ENCODE measurements at regions not wholly inside any gene's neighbourhood (a gene's known extent, or its start where the extent isn't known, plus 50 kb on each side); places are given as distances from the start of the nearest gene placed in this dataset.
"Not testable (repeated sequence)": the region's sequence is repeated elsewhere in the genome, so short reads cannot be mapped to it uniquely, and the experiment has no call there.

DNA sequence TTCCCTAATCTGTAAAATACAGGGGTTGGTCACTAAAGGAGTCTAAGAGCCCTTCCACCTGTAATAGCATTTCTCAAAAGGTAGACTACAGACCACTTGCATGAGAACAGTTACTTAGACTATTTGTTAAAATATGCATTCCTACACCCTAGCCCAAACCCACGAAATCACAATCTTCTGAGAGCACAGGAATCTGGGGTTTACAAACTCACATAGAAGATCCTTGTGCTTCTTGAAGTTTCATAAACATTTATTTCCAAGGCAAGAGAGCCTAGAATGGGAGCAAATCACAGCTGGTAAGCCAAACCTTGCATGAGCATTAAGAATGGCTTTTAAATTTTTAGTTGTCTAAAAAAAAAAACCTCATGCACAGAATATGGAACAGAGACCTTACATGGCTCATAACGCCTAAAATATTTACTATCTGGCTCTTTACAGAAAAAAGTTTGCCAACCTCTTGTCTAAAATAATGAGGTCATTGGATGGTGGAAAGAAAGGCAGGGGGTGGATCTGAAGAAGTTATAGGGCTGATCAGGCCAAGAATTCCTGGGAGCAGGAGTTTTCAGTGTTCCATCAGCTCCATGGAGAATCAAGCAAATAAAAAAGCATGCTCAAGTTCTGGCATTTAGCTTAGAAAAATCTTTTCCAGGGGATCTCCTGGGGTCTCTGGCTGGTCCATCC, 133.4 kb downstream of the CCDC34 start:
- no peak overlapping the region for H3K4me3 Mint-ChIP-seq
- no peaks in the 10 kb centered on the region; the same call in 1 of the 2 replicates for H3K27me3 Mint-ChIP-seq (ENCODE audit: insufficient read depth)
- H3K27ac Mint-ChIP-seq: no peak overlapping the region
- no peak for DNase-seq
- peaks cover 30% of the 10 kb centered on the region for H3K4me1 Mint-ChIP-seq (ENCODE audit: low read depth)
- H3K9me3 Mint-ChIP-seq: no peaks in the 10 kb centered on the region
- no peaks in the 10 kb centered on the region for H3K36me3 Mint-ChIP-seq (ENCODE audit: low read depth)
- TF ChIP-seq, protein P1, sequence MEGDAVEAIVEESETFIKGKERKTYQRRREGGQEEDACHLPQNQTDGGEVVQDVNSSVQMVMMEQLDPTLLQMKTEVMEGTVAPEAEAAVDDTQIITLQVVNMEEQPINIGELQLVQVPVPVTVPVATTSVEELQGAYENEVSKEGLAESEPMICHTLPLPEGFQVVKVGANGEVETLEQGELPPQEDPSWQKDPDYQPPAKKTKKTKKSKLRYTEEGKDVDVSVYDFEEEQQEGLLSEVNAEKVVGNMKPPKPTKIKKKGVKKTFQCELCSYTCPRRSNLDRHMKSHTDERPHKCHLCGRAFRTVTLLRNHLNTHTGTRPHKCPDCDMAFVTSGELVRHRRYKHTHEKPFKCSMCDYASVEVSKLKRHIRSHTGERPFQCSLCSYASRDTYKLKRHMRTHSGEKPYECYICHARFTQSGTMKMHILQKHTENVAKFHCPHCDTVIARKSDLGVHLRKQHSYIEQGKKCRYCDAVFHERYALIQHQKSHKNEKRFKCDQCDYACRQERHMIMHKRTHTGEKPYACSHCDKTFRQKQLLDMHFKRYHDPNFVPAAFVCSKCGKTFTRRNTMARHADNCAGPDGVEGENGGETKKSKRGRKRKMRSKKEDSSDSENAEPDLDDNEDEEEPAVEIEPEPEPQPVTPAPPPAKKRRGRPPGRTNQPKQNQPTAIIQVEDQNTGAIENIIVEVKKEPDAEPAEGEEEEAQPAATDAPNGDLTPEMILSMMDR (IDR thresholded peaks at IDR 0.05): no peak

DNA sequence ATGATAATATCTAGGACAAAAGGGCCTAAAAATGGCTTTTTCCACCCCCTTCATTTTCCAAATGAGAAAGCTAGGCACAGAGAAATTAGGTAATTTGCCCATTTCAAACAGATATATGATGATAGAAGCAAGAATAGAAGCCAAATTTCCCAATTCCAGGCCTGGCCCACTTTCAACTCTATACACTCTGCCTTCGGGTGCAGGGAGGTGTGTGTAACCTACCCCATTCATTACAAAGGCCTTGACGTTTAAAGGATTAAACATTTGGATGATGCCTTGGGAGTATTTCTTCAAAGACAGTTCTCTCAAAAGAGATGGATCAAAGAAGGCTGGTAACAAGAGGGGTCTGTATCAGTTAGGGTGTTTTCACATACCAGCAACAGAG, 134.1 kb downstream of the CCDC34 start:
- no peak overlapping the region for H3K27ac Mint-ChIP-seq
- no peaks in the 10 kb centered on the region for H3K36me3 Mint-ChIP-seq (ENCODE audit: low read depth)
- no peaks in the 10 kb centered on the region for H3K9me3 Mint-ChIP-seq
- peaks cover 22% of the 10 kb centered on the region for H3K4me1 Mint-ChIP-seq (ENCODE audit: low read depth)
- TF ChIP-seq, protein P1 (IDR thresholded peaks at IDR 0.05): no peak
- H3K27me3 Mint-ChIP-seq (ENCODE audit: insufficient read depth): no peaks in the 10 kb centered on the region; the same call in 1 of the 2 replicates
- no peak for DNase-seq
- H3K4me3 Mint-ChIP-seq: no peak overlapping the region

DNA sequence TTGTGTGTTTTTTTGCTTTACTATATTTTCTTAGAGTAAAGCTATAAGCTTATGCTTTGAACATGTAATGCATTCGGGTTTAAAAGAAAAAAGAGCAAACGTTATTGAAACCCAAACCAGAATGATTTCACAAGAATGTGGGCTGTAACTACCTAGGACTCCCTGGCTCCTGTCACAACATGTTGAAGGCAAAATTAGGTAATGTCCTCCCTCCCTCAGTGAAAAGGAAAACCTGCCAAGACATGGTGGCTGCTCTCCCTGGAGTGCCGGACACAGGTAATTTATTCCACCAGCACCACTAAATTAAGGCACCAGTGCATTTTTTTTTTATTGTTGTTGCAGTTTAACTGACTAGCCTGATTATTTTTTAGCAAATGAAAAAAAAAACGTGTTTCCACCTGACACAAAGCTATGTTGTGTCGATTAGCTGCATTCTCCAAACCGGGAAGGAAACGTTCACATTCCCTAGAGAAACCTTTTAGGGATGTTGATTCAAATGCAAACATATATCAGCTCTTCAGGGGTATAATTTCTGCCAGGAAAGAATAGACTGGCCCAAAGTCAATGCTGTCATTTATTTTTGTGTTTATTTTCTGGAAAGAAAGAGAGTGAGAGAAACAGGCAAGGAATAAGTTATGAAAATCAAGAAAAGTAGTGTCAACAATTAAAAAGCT, 134.6 kb downstream of the CCDC34 start:
- TF ChIP-seq, protein P1 (IDR thresholded peaks at IDR 0.05): no peak
- H3K36me3 Mint-ChIP-seq (ENCODE audit: low read depth): no peaks in the 10 kb centered on the region
- no peaks in the 10 kb centered on the region; the same call in 1 of the 2 replicates for H3K27me3 Mint-ChIP-seq (ENCODE audit: insufficient read depth)
- no peak overlapping the region for H3K27ac Mint-ChIP-seq
- no peak overlapping the region for H3K4me3 Mint-ChIP-seq
- peaks cover 17% of the 10 kb centered on the region for H3K4me1 Mint-ChIP-seq (ENCODE audit: low read depth)
- no peaks in the 10 kb centered on the region for H3K9me3 Mint-ChIP-seq
- DNase-seq: no peak

DNA sequence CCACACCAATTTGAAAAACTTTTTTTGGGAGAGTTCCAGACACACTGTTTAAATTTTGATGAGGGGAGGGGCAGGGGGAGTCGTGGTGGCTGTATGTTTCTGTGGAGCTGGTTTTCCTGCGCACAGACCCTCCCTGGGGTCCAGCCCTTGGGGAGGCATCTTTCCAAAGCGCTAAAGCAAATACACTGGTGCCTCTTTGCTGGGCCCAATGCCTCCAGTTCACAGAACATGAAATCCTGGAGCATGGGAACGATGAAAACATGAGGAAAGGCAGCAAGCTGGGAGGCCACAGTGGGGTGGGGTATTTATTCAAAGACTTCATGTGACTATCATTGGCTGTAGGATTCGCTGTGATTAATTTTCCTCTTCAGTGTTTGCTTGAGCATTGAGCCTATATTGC, 135.3 kb downstream of the CCDC34 start:
- Mint-ChIP-seq H3K27me3 (ENCODE audit: insufficient read depth) (no peaks in the 10 kb centered on the region; the same call in 1 of the 2 replicates), H3K9me3 (no peaks in the 10 kb centered on the region), H3K4me1 (ENCODE audit: low read depth) (peaks cover 17% of the 10 kb centered on the region), H3K4me3 (no peak overlapping the region), H3K27ac (no peak overlapping the region), H3K36me3 (ENCODE audit: low read depth) (no peaks in the 10 kb centered on the region)
- TF ChIP-seq, protein P1 (IDR thresholded peaks at IDR 0.05): no peak
- DNase-seq: no peak

DNA sequence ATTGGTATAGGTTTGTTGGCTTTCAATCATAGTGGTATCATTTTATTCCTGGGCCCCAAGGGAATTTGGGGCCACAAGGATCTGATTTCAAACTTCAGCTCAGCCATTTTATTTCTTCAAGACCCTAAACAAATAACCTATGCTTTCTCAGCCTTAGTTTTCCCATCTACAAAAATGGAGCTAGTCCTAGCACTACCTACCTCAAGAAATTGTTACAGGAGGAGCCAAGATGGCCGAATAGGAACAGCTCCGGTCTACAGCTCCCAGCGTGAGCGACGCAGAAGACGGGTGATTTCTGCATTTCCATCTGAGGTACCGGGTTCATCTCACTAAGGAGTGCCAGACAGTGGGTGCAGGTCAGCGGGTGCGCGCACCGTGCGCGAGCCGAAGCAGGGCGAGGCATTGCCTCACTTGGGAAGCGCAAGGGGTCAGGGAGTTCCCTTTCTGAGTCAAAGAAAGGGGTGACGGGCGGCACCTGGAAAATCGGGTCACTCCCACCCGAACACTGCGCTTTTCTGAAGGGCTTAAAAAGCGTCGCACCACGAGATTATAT, 143.5 kb downstream of the CCDC34 start:
- Mint-ChIP-seq H3K27ac (peak overlapping the region; percentile 93), H3K4me1 (ENCODE audit: low read depth) (peaks cover 49% of the 10 kb centered on the region)
- not testable (repeated sequence) for H3K9me3 Mint-ChIP-seq; H3K36me3 Mint-ChIP-seq (ENCODE audit: low read depth); DNase-seq; H3K4me3 Mint-ChIP-seq; H3K27me3 Mint-ChIP-seq (ENCODE audit: insufficient read depth)
